ENCODE measurements at regions not wholly inside any gene's neighbourhood (a gene's known extent, or its start where the extent isn't known, plus 50 kb on each side); places are given as distances from the start of the nearest gene placed in this dataset.

- no peak for DNase-seq (ENCODE audit: low read depth)
These were observed 516.8 kb upstream of the MARCKS start for GRCh38 chr6:113340371-113340770.

GRCh38 chr6:113343940-113344339 lies 513.2 kb upstream of the MARCKS start:
- DNase-seq (ENCODE audit: low read depth) = no peak

GRCh38 chr6:113344969-113345368 lies 512.2 kb upstream of the MARCKS start:
- DNase-seq (ENCODE audit: low read depth) = no peak

- peak; percentile 61 for DNase-seq (ENCODE audit: low read depth)
These were observed 509.7 kb upstream of the MARCKS start for GRCh38 chr6:113347436-113347835.

GRCh38 chr6:113350461-113350860 lies 506.7 kb upstream of the MARCKS start:
- DNase-seq (ENCODE audit: low read depth) = no peak

GRCh38 chr6:113351173-113351834 lies 505.8 kb upstream of the MARCKS start:
- peak; percentile 76 for DNase-seq (ENCODE audit: low read depth)

GRCh38 chr6:113352029-113352801 lies 504.9 kb upstream of the MARCKS start:
- DNase-seq (ENCODE audit: low read depth) = peak; percentile 86

- no peak for DNase-seq (ENCODE audit: low read depth)
These were observed 504.3 kb upstream of the MARCKS start for GRCh38 chr6:113352831-113353230.

GRCh38 chr6:113353392-113353791 lies 503.8 kb upstream of the MARCKS start:
- DNase-seq (ENCODE audit: low read depth) = no peak

GRCh38 chr6:113354204-113354895 lies 502.8 kb upstream of the MARCKS start:
- DNase-seq (ENCODE audit: low read depth) = no peak

GRCh38 chr6:113356139-113356538 lies 501.0 kb upstream of the MARCKS start:
- DNase-seq (ENCODE audit: low read depth) = no peak

- no peak for DNase-seq (ENCODE audit: low read depth)
These were observed 500.1 kb upstream of the MARCKS start for GRCh38 chr6:113357041-113357440.

- DNase-seq (ENCODE audit: low read depth) = no peak
These were observed 499.0 kb upstream of the MARCKS start for GRCh38 chr6:113358063-113358583.

GRCh38 chr6:113359155-113360140 lies 497.7 kb upstream of the MARCKS start:
- peak; percentile 72 for DNase-seq (ENCODE audit: low read depth)

GRCh38 chr6:113361014-113361645 lies 496.0 kb upstream of the MARCKS start:
- DNase-seq (ENCODE audit: low read depth) = peak; percentile 87

- DNase-seq (ENCODE audit: low read depth) = peak; percentile 68
These were observed 494.7 kb upstream of the MARCKS start for GRCh38 chr6:113362301-113363047.

GRCh38 chr6:113363048-113363798 lies 493.9 kb upstream of the MARCKS start:
- DNase-seq (ENCODE audit: low read depth) = no peak

- DNase-seq (ENCODE audit: low read depth) = no peak
These were observed 493.3 kb upstream of the MARCKS start for GRCh38 chr6:113363866-113364265.

- no peak for DNase-seq (ENCODE audit: low read depth)
These were observed 492.4 kb upstream of the MARCKS start for GRCh38 chr6:113364766-113365165.
